CD4-positive, alpha-beta T cell (primary cell): ENCODE measurements at regions not wholly inside any gene's neighbourhood (a gene's known extent, or its start where the extent isn't known, plus 50 kb on each side); places are given as distances from the start of the nearest gene placed in this dataset.

Experiments
- ATAC-seq: fragments of 200-7000 bp; cut with Tn5 transposase; one replicate; pipeline ENCODE4 v1.10.0; 2022; ENCODE audit warnings: mild to moderate bottlenecking; ENCODE audit not compliant: poor library complexity
- CTCF ChIA-PET: fragments of 350-600 bp; sonication (Branson Sonifier 250); formaldehyde crosslinking; loops from one replicate; lab custom pipeline; 2021; ENCODE audit warnings: antibody characterized with exemption, inconsistent platforms; lab: Charles Lee
- POLR2A ChIA-PET: fragments of 350-600 bp; sonication (Branson Sonifier 250); formaldehyde crosslinking; loops from one replicate; lab custom pipeline; 2021; ENCODE audit warnings: antibody characterized with exemption, inconsistent platforms; lab: Charles Lee
- DNase-seq, 14 experiments: peaks; one replicate each; pipeline ENCODE4 v3.0.0-alpha.2; 2013 to 2020; ENCODE audit warnings: mixed read lengths in 2 of 14
- H3K27ac ChIP-seq, 2 donors: one replicate each; pipeline versions ENCODE4 v1.5.1 to v1.7.0; 2013; ENCODE audit warnings: low read length in 2 of 2, low read depth in 1 of 2, mild to moderate bottlenecking in 1 of 2
- H3K27me3 ChIP-seq, 2 experiments: 1 replicate in 1 of 2; 2 replicates in 1 of 2; pipeline versions ENCODE4 v1.6.1 to v1.7.0; 2013; ENCODE audit warnings: low read length in 2 of 2, control low read depth in 1 of 2, mild to moderate bottlenecking in 1 of 2, moderate library complexity in 1 of 2; ENCODE audit not compliant: insufficient read depth in 2 of 2, control insufficient read depth in 1 of 2
- H3K36me3 ChIP-seq: one replicate; pipeline ENCODE4 v1.6.1; 2013; ENCODE audit warnings: low read length, control low read depth; ENCODE audit not compliant: insufficient read depth
- H3K4me1 ChIP-seq: one replicate; pipeline ENCODE4 v1.6.1; 2013; ENCODE audit warnings: low read length, control low read depth; ENCODE audit not compliant: insufficient read depth
- H3K4me3 ChIP-seq: one replicate; pipeline ENCODE4 v1.5.1; 2013; ENCODE audit warnings: mild to moderate bottlenecking, low read length, moderate library complexity
- H3K9me3 ChIP-seq, 2 experiments: 1 replicate in 1 of 2; 2 replicates in 1 of 2; pipeline versions ENCODE4 v1.6.1 to v1.7.0; 2013; ENCODE audit warnings: low read length in 2 of 2, mild to moderate bottlenecking in 2 of 2, control low read depth in 1 of 2, moderate library complexity in 1 of 2; ENCODE audit not compliant: control insufficient read depth in 1 of 2, insufficient read depth in 1 of 2
- H3K27ac Mint-ChIP-seq: one replicate; pipeline ENCODE4 v1.8.0; 2020; ENCODE audit warnings: mixed read lengths
- H3K27me3 Mint-ChIP-seq: one replicate; pipeline ENCODE4 v1.8.0; 2021; ENCODE audit warnings: mixed read lengths
- H3K36me3 Mint-ChIP-seq: one replicate; pipeline ENCODE4 v1.8.0; 2021; ENCODE audit warnings: low read depth, mixed read lengths
- H3K4me1 Mint-ChIP-seq: one replicate; pipeline ENCODE4 v1.8.0; 2021; ENCODE audit warnings: low read depth, mixed read lengths
- H3K4me3 Mint-ChIP-seq: one replicate; pipeline ENCODE4 v1.8.0; 2020; ENCODE audit warnings: mild to moderate bottlenecking, mixed read lengths
- H3K9me3 Mint-ChIP-seq: one replicate; pipeline ENCODE4 v1.8.0; 2020; ENCODE audit warnings: mixed read lengths
- intact Hi-C, 2 experiments: fragments of 100-400 bp; cut with DNase I in 1 of 2; cut with micrococcal nuclease in 1 of 2; formaldehyde crosslinking; loops; one replicate each; pipeline versions ENCODE4 v1.15.1 to v1.9.0; 2023 to 2025; cut with DNase I, micrococcal nuclease
- TF ChIP-seq, protein P1 (sequence below): fragments of 200-600 bp; IDR thresholded peaks from one replicate; pipeline ENCODE4 v1.8.0; 2022; ENCODE audit warnings: antibody characterized with exemption, mild to moderate bottlenecking

DNA sequence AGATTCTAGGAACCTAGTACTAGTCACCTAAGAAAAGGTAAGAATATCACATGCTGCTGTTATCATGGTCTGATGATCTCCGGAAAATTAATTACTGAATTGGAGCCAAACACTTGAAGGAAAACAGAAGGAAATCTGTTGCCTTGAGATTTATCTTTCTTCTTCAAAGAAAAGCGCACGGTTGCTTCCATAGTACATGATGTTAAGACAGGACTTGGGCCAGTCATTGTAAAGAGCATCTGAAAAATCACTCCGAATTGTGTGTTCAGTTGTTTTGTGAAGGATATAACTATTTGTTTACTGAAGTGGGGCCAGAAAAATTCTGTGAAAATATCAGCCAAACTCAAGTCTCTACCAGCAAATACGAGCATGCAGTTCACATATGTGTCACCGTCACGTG lies 134.9 kb upstream of the FOXN3 start:
- Histone ChIP-seq H3K4me1 (peaks cover 12% of the 10 kb centered on the region), H3K27me3 (no peaks in the 10 kb centered on the region), H3K27ac (no peak overlapping the region), H3K36me3 (peaks cover 21% of the 10 kb centered on the region), H3K4me3 (no peak overlapping the region), H3K9me3 (no peaks in the 10 kb centered on the region)
- TF ChIP-seq, protein P1, sequence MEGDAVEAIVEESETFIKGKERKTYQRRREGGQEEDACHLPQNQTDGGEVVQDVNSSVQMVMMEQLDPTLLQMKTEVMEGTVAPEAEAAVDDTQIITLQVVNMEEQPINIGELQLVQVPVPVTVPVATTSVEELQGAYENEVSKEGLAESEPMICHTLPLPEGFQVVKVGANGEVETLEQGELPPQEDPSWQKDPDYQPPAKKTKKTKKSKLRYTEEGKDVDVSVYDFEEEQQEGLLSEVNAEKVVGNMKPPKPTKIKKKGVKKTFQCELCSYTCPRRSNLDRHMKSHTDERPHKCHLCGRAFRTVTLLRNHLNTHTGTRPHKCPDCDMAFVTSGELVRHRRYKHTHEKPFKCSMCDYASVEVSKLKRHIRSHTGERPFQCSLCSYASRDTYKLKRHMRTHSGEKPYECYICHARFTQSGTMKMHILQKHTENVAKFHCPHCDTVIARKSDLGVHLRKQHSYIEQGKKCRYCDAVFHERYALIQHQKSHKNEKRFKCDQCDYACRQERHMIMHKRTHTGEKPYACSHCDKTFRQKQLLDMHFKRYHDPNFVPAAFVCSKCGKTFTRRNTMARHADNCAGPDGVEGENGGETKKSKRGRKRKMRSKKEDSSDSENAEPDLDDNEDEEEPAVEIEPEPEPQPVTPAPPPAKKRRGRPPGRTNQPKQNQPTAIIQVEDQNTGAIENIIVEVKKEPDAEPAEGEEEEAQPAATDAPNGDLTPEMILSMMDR: no peak
- Mint-ChIP-seq H3K4me3 (no peak overlapping the region), H3K4me1 (peaks cover 68% of the 10 kb centered on the region), H3K27ac (peak overlapping the region; percentile 56), H3K36me3 (peaks cover 64% of the 10 kb centered on the region), H3K9me3 (no peaks in the 10 kb centered on the region), H3K27me3 (no peaks in the 10 kb centered on the region)
- ATAC-seq: no peak
- ChIA-PET CTCF (no interaction called here), POLR2A (interaction anchor here (1.2 kb wide), 1 partner anchor 9 kb away, joined by 3 read pairs; no protein-coding TSS in a partner anchor)
- intact Hi-C loops: no loop called here
- DNase-seq: no peak

DNA sequence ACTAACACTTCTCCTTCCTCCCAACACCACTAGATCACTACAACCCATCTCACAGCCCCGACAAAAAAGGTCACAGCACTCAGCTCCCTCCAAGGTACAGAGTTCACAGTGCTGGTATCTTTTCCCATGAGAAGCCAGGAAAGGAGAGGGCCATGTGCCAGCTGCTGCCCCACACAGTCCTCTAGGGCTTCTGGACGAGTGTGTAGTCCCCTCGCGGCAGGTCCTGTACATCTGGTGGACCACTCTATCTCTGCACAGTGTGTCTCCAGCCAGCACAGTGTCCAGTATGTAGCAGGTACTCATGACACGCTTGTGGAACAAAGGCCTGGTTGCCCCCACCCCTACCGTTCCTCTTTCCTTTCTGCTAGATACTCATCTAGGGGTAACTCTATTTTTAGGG lies 134.4 kb upstream of the FOXN3 start:
- peaks cover 21% of the 10 kb centered on the region for H3K36me3 ChIP-seq
- no peak for DNase-seq
- CTCF ChIA-PET: no interaction called here
- no peaks in the 10 kb centered on the region for H3K9me3 Mint-ChIP-seq
- H3K4me3 ChIP-seq: no peak overlapping the region
- H3K9me3 ChIP-seq: no peaks in the 10 kb centered on the region
- peaks cover 14% of the 10 kb centered on the region for H3K4me1 ChIP-seq
- peaks cover 59% of the 10 kb centered on the region for H3K36me3 Mint-ChIP-seq
- no peaks in the 10 kb centered on the region for H3K27me3 ChIP-seq
- H3K4me1 Mint-ChIP-seq: peaks cover 63% of the 10 kb centered on the region
- ATAC-seq: no peak
- H3K27ac ChIP-seq: no peak overlapping the region
- no peaks in the 10 kb centered on the region for H3K27me3 Mint-ChIP-seq
- TF ChIP-seq, protein P1: no peak
- POLR2A ChIA-PET: interaction anchor here (0.8 to 1.2 kb wide), 2 partner anchors 9 to 19 kb away, joined by 3 read pairs; no protein-coding TSS in a partner anchor
- no peak overlapping the region for H3K4me3 Mint-ChIP-seq
- peak overlapping the region; percentile 56 for H3K27ac Mint-ChIP-seq
- intact Hi-C loops: no loop called here

DNA sequence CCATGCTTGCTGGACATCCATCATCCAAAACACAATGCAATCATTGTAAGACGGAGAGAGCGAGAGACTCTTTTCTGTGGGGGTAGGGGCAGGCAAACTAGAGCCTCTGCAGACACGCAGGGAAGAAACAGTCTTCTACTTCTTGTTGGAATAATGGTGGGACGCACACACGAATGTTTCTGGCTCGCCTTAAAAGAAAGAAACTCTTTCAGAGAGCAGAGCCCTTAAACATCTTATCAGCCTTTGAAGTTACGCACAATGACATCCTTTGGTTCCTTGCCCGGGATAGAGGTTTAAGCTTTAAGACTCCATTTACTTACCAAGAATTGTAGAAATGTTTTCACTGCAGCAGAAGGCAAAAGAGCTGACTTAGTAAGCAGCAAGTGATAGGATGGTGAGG lies 133.8 kb upstream of the FOXN3 start:
- Mint-ChIP-seq H3K9me3 (no peaks in the 10 kb centered on the region), H3K36me3 (peaks cover 58% of the 10 kb centered on the region), H3K4me1 (peaks cover 61% of the 10 kb centered on the region), H3K27me3 (no peaks in the 10 kb centered on the region), H3K4me3 (no peak overlapping the region), H3K27ac (peak overlapping the region; percentile 56)
- ATAC-seq (peak; percentile 24), DNase-seq (no peak)
- no peaks in the 10 kb centered on the region for H3K9me3 ChIP-seq
- intact Hi-C loops: no loop called here
- no peak overlapping the region for H3K4me3 ChIP-seq
- CTCF ChIA-PET: no interaction called here
- no peaks in the 10 kb centered on the region for H3K27me3 ChIP-seq
- H3K4me1 ChIP-seq: peaks cover 14% of the 10 kb centered on the region
- POLR2A ChIA-PET: interaction anchor here (0.8 to 1.2 kb wide), 2 partner anchors 8 to 19 kb away, joined by 3 read pairs; no protein-coding TSS in a partner anchor
- peaks cover 21% of the 10 kb centered on the region for H3K36me3 ChIP-seq
- TF ChIP-seq, protein P1: no peak
- no peak overlapping the region for H3K27ac ChIP-seq
